Astrocyte of the cerebellum (primary cell): ENCODE measurements at regions not wholly inside any gene's neighbourhood (a gene's known extent, or its start where the extent isn't known, plus 50 kb on each side); places are given as distances from the start of the nearest gene placed in this dataset.

Experiments
- DNase-seq: peaks from one replicate; pipeline ENCODE4 v3.0.0-alpha.2; 2011; ENCODE audit warnings: low read depth
- H3K4me3 ChIP-seq: 2 replicates; pipeline ENCODE4 v1.5.1; 2011; ENCODE audit warnings: mild to moderate bottlenecking, low read depth, low read length, moderate library complexity
- in situ Hi-C: cut with HindIII; loops from 2 replicates; pipeline ENCODE4 v1.10.0; 2017; ENCODE audit warnings: low sequenced_read_pairs
- TF ChIP-seq, protein P1 (sequence below): IDR thresholded peaks from 2 replicates; pipeline ENCODE4 v1.5.1; 2012; ENCODE audit warnings: low read length, low read depth, moderate library complexity, mild to moderate bottlenecking; ENCODE audit errors: missing control alignments

DNA sequence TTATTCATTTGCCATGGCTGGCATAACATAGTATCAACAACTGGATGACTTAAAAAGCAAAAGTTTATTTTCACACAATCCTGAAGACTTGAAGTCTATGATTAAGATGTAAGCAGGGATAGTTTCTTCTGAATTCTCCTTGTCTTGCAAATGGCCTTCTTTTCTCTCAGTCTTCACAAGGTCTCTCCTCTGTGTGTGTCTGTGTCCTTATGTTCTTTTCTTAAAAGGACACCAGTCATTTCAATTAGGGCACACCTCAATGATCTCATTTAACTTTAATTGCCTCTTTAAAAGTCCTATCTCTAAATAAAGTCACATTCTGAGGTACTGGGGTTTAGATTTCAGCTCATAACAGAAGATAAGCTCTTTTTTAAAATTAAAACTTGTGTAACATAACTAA is 399.7 kb downstream of the PABPC4L start:
- H3K4me3 ChIP-seq = no peak overlapping the region
- DNase-seq = no peak
- TF ChIP-seq, protein P1, sequence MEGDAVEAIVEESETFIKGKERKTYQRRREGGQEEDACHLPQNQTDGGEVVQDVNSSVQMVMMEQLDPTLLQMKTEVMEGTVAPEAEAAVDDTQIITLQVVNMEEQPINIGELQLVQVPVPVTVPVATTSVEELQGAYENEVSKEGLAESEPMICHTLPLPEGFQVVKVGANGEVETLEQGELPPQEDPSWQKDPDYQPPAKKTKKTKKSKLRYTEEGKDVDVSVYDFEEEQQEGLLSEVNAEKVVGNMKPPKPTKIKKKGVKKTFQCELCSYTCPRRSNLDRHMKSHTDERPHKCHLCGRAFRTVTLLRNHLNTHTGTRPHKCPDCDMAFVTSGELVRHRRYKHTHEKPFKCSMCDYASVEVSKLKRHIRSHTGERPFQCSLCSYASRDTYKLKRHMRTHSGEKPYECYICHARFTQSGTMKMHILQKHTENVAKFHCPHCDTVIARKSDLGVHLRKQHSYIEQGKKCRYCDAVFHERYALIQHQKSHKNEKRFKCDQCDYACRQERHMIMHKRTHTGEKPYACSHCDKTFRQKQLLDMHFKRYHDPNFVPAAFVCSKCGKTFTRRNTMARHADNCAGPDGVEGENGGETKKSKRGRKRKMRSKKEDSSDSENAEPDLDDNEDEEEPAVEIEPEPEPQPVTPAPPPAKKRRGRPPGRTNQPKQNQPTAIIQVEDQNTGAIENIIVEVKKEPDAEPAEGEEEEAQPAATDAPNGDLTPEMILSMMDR = no peak
- in situ Hi-C loops = no loop called here

- no peak for DNase-seq
- TF ChIP-seq, protein P1 = no peak
- H3K4me3 ChIP-seq = no peak overlapping the region
- in situ Hi-C loops = no loop called here
These were observed 400.6 kb downstream of the PABPC4L start for GRCh38 chr4:133800966-133801365.

DNA sequence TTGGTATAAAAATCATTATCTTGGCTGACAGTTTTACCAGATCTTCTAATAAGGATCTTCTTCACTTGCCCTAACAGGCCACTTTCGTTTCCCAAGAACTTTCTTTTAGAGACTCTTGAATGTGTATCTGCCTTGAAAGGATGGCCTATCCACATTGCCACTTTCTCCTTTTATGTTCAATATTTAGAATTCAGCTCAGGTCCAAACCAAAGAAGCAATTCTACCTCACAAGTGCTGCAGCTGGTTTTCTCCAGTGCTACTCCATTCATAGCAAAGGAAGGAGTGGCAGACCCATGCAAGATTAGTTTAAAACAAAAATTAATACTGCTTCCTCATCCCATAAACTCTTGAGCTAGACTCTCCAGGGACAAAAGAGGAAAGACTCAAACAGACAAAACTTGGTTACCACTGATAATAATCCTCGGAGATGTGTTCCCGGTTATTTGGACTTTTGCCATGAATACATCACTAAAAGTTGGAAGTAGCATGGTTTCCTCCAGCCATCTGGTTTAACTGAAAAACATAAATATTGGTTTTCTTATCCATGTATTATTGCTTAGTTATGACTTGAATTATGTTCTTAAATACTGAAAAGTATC is 401.8 kb downstream of the PABPC4L start:
- in situ Hi-C loops = no loop called here
- TF ChIP-seq, protein P1 = no peak
- H3K4me3 ChIP-seq = no peak overlapping the region

GRCh38 chr4:133777661-133778060 is 423.9 kb downstream of the PABPC4L start:
- H3K4me3 ChIP-seq = no peak overlapping the region
- DNase-seq = no peak
- in situ Hi-C loops = no loop called here
- TF ChIP-seq, protein P1 = no peak

More for the DNA sequence above, 401.8 kb downstream of the PABPC4L start:
- no peak for DNase-seq

- DNase-seq = no peak
- TF ChIP-seq, protein P1 = no peak
- in situ Hi-C loops = no loop called here
- no peak overlapping the region for H3K4me3 ChIP-seq
These were observed 424.6 kb downstream of the PABPC4L start for GRCh38 chr4:133776961-133777360.

DNA sequence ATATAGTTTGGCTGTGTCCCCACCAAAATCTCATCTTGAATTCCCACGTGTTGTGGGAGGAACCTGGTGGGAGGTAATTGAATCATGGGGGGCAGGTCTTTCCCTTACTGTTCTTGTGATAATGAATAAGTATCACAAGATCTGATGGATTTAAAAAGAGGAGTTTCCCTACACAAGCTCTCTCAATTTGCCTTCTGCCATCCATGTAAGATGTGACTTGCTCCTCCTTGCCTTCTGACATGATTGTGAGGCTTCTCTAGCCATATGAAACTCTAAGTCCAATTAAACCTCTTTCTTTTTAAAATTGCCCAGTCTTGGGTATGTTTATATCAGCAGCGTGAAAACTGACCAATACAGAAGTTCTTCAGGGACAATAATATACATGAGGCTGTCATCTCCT is 425.1 kb downstream of the PABPC4L start:
- DNase-seq = no peak
- TF ChIP-seq, protein P1 = no peak
- no peak overlapping the region for H3K4me3 ChIP-seq
- in situ Hi-C loops = no loop called here
